ENCODE measurements at regions not wholly inside any gene's neighbourhood (a gene's known extent, or its start where the extent isn't known, plus 50 kb on each side); places are given as distances from the start of the nearest gene placed in this dataset.
"Not testable (repeated sequence)": the region's sequence is repeated elsewhere in the genome, so short reads cannot be mapped to it uniquely, and the experiment has no call there.

- no peak for DNase-seq
- no peaks in the 10 kb centered on the region for H3K27me3 ChIP-seq (ENCODE audit: control insufficient read depth, insufficient read depth, low read length)
- no peak overlapping the region for H3K4me3 ChIP-seq (ENCODE audit: insufficient read depth, low read depth, low read length)
- no peaks in the 10 kb centered on the region for H3K36me3 ChIP-seq (replicated peaks; ENCODE audit: control insufficient read depth, insufficient read depth, low read length)
Observed at GRCh38 chr5:163916376-163916775, 411.0 kb downstream of the MAT2B start.

DNA sequence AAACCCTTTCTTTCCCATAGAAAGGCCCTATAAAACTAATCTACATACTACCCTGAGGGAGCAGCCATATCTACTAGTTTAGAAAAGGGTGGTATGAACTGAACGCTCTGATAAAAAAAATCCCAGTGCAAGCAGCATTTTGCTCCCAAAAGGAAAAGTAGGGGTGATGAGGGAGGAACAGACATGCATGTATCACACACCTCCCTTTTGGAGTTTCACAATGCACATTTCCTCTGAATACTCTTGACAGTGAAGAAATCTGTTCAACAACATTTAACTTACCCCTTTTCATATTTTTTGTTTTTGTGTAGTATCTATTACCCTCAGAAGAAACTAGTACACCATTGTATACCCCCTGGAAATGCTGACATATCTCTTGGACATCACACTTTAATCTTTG lies 411.4 kb downstream of the MAT2B start:
- H3K4me3 ChIP-seq (ENCODE audit: insufficient read depth, low read depth, low read length): no peak overlapping the region
- H3K27me3 ChIP-seq (ENCODE audit: control insufficient read depth, insufficient read depth, low read length): no peaks in the 10 kb centered on the region
- no peak for DNase-seq
- no peaks in the 10 kb centered on the region for H3K36me3 ChIP-seq (replicated peaks; ENCODE audit: control insufficient read depth, insufficient read depth, low read length)

- no peak overlapping the region for H3K4me3 ChIP-seq (ENCODE audit: insufficient read depth, low read depth, low read length)
- DNase-seq: no peak
- no peaks in the 10 kb centered on the region for H3K36me3 ChIP-seq (replicated peaks; ENCODE audit: control insufficient read depth, insufficient read depth, low read length)
- no peaks in the 10 kb centered on the region for H3K27me3 ChIP-seq (ENCODE audit: control insufficient read depth, insufficient read depth, low read length)
Observed at GRCh38 chr5:163917747-163918146, 412.3 kb downstream of the MAT2B start.

GRCh38 chr5:163934990-163935389 lies 429.6 kb downstream of the MAT2B start:
- DNase-seq; H3K36me3 ChIP-seq (replicated peaks; ENCODE audit: control insufficient read depth, insufficient read depth, low read length); H3K27me3 ChIP-seq (ENCODE audit: control insufficient read depth, insufficient read depth, low read length); H3K4me3 ChIP-seq (ENCODE audit: insufficient read depth, low read depth, low read length): not testable (repeated sequence)

DNA sequence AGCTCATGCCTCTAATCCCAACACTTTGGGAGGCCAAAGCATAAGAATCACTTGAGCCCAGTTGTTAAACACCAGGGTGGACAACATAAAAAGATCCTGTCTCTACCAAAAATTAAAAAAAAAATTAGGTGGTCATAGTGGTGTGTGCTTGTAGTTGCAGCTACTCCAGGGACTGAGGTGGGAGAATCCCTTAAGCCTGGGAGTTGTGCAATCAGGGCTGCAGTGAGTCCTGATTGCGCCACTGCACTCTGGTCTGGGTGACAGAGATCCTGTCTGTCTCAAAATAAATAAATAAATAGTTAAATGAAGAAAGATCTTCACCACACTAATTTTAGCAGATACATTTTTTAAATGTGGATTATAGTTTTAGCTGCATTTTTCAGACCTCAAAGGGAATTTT lies 433.2 kb downstream of the MAT2B start:
- DNase-seq: no peak
- Histone ChIP-seq H3K4me3 (ENCODE audit: insufficient read depth, low read depth, low read length) (no peak overlapping the region), H3K36me3 (replicated peaks; ENCODE audit: control insufficient read depth, insufficient read depth, low read length) (no peaks in the 10 kb centered on the region), H3K27me3 (ENCODE audit: control insufficient read depth, insufficient read depth, low read length) (no peaks in the 10 kb centered on the region)

DNA sequence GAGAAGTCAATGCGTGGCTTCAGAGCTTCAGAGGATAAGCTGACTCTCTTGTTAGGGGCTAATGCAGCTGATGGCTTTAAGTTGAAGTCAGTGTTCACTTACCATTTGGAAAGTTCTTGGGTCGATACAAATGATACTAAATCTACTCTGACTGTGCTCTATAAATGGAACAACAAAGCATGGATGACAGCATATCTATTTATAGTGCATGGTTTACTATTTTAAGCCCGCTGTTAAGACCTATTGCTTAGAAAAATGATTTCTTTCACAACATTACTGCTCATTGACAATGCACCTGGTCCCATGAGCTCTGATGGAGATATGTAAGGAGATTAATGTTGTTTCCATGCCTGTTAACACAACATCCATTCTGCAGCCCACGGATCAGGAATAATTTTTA lies 435.7 kb downstream of the MAT2B start:
- H3K36me3 ChIP-seq (replicated peaks; ENCODE audit: control insufficient read depth, insufficient read depth, low read length): no peaks in the 10 kb centered on the region
- DNase-seq: no peak
- H3K4me3 ChIP-seq (ENCODE audit: insufficient read depth, low read depth, low read length): no peak overlapping the region
- no peaks in the 10 kb centered on the region for H3K27me3 ChIP-seq (ENCODE audit: control insufficient read depth, insufficient read depth, low read length)

- H3K36me3 ChIP-seq (replicated peaks; ENCODE audit: control insufficient read depth, insufficient read depth, low read length): no peaks in the 10 kb centered on the region
- no peak overlapping the region for H3K4me3 ChIP-seq (ENCODE audit: insufficient read depth, low read depth, low read length)
- no peaks in the 10 kb centered on the region for H3K27me3 ChIP-seq (ENCODE audit: control insufficient read depth, insufficient read depth, low read length)
- no peak for DNase-seq
Observed at GRCh38 chr5:163943546-163943945, 438.1 kb downstream of the MAT2B start.

DNA sequence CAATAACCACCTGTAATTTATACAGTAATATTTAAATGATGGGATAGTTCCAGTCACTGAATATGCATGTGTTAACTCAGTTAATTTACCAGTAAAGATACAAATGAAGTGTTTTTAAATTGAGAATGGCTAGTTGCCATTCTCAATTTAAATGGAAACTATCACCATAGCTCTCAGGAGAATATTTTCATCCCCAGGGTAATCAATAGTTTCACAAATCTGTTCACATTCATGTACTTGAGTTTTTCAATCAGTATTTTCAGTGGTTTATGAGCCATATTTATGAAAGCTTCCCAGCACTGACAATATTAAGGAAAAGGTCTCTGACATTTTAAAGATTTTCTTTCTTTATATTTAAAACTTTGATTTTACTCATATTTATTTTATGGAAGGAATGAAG lies 439.3 kb downstream of the MAT2B start:
- no peaks in the 10 kb centered on the region for H3K36me3 ChIP-seq (replicated peaks; ENCODE audit: control insufficient read depth, insufficient read depth, low read length)
- no peak overlapping the region for H3K4me3 ChIP-seq (ENCODE audit: insufficient read depth, low read depth, low read length)
- DNase-seq: no peak
- no peaks in the 10 kb centered on the region for H3K27me3 ChIP-seq (ENCODE audit: control insufficient read depth, insufficient read depth, low read length)

- Histone ChIP-seq H3K27me3 (ENCODE audit: control insufficient read depth, insufficient read depth, low read length) (no peaks in the 10 kb centered on the region), H3K4me3 (ENCODE audit: insufficient read depth, low read depth, low read length) (no peak overlapping the region), H3K36me3 (replicated peaks; ENCODE audit: control insufficient read depth, insufficient read depth, low read length) (no peaks in the 10 kb centered on the region)
- no peak for DNase-seq
Observed at GRCh38 chr5:163947848-163948666, 442.6 kb downstream of the MAT2B start.

GRCh38 chr5:163950248-163950647 lies 444.8 kb downstream of the MAT2B start:
- no peak overlapping the region for H3K4me3 ChIP-seq (ENCODE audit: insufficient read depth, low read depth, low read length)
- no peaks in the 10 kb centered on the region for H3K27me3 ChIP-seq (ENCODE audit: control insufficient read depth, insufficient read depth, low read length)
- H3K36me3 ChIP-seq (replicated peaks; ENCODE audit: control insufficient read depth, insufficient read depth, low read length): no peaks in the 10 kb centered on the region
- DNase-seq: no peak

DNA sequence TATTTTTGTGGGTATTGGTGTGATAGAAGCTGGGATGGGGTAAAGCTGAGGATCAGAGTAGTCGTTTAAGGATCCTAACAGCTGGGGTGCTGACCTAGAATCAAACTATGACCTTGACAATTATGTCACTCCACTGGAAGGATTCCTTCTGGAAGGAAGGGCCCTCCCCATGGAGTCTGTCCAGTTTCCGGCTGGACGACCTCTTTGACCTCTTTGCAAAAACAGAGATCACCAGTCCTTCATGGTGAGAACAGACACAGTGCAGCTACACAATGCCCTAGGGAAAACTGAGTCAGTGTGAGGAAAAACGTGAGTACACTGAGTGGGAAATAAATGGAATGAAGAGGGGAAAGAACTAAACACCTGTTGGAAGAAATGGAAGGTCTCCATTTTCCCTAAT lies 445.6 kb downstream of the MAT2B start:
- H3K4me3 ChIP-seq (ENCODE audit: insufficient read depth, low read depth, low read length): no peak overlapping the region
- no peaks in the 10 kb centered on the region for H3K36me3 ChIP-seq (replicated peaks; ENCODE audit: control insufficient read depth, insufficient read depth, low read length)
- H3K27me3 ChIP-seq (ENCODE audit: control insufficient read depth, insufficient read depth, low read length): no peaks in the 10 kb centered on the region
- no peak for DNase-seq

DNA sequence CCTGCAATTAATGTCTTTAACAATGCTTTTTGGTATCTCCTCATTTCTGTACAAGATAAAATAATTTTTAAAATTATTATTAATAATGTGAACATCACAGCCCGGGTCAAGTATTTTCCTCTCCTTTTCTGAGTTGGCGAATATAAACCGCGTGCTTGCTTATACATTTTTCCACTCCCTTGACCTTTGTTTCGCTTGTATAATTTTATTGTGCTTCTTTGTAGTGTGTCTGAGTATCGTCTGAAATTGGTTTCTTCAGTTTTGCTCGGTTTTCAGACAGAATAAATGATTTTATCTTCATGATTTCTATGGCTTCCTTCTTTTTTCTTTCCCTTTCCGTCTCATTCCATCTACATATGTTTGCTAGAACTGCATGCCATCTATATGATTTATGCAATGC lies 448.5 kb downstream of the MAT2B start:
- Histone ChIP-seq H3K4me3 (ENCODE audit: insufficient read depth, low read depth, low read length) (no peak overlapping the region), H3K27me3 (ENCODE audit: control insufficient read depth, insufficient read depth, low read length) (no peaks in the 10 kb centered on the region), H3K36me3 (replicated peaks; ENCODE audit: control insufficient read depth, insufficient read depth, low read length) (no peaks in the 10 kb centered on the region)
- no peak for DNase-seq

- not testable (repeated sequence) for H3K4me3 ChIP-seq (ENCODE audit: insufficient read depth, low read depth, low read length); H3K36me3 ChIP-seq (replicated peaks; ENCODE audit: control insufficient read depth, insufficient read depth, low read length); H3K27me3 ChIP-seq (ENCODE audit: control insufficient read depth, insufficient read depth, low read length); DNase-seq
Observed at GRCh38 chr5:163961230-163961629, 455.8 kb downstream of the MAT2B start.

DNA sequence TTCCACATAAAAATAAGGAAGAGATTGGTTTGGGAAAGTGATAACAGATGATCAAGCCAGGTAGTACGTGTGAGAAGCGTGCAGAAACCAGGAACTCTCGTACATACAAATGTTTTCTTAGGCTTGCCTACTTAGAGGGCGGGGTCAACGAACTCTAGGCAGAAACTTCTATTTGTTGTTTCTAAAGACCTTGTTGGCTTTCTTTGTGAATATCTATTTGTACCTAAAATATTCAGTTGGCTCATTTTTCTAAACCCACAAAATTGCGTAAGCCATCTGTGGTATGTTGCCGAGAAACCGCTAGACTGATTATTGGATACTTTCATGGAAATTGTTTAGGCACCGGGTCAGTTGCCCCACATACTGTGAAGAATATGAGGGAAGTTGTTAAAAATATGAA lies 458.5 kb downstream of the MAT2B start:
- no peak for DNase-seq
- Histone ChIP-seq H3K4me3 (ENCODE audit: insufficient read depth, low read depth, low read length) (no peak overlapping the region), H3K27me3 (ENCODE audit: control insufficient read depth, insufficient read depth, low read length) (no peaks in the 10 kb centered on the region), H3K36me3 (replicated peaks; ENCODE audit: control insufficient read depth, insufficient read depth, low read length) (no peaks in the 10 kb centered on the region)

DNA sequence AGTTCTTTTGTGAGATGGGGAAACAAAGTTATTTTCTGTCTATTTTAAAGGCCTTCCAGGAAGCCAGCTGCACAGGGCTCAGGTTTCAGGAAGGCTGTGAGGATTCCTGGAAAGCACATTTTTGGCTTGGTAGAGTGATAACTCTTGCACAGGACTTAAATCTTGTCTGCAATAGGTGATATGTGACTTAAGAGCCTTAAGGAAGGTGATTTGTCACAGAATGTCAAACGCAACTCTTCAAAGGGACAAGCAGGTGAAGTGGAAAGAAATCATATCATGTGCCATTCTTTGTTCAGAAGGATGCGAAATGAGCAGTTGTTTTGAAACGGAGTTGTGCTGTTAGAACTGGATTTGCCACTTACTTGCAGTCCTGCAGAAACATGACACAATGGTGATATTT lies 459.3 kb downstream of the MAT2B start:
- Histone ChIP-seq H3K4me3 (ENCODE audit: insufficient read depth, low read depth, low read length) (no peak overlapping the region), H3K36me3 (replicated peaks; ENCODE audit: control insufficient read depth, insufficient read depth, low read length) (no peaks in the 10 kb centered on the region), H3K27me3 (ENCODE audit: control insufficient read depth, insufficient read depth, low read length) (no peaks in the 10 kb centered on the region)
- DNase-seq: no peak

GRCh38 chr5:163967268-163967667 lies 461.8 kb downstream of the MAT2B start:
- no peak overlapping the region for H3K4me3 ChIP-seq (ENCODE audit: insufficient read depth, low read depth, low read length)
- H3K36me3 ChIP-seq (replicated peaks; ENCODE audit: control insufficient read depth, insufficient read depth, low read length): no peaks in the 10 kb centered on the region
- peak; percentile 1 for DNase-seq
- H3K27me3 ChIP-seq (ENCODE audit: control insufficient read depth, insufficient read depth, low read length): no peaks in the 10 kb centered on the region
